Upper lobe of left lung (tissue), 6 donors: ENCODE measurements at regions not wholly inside any gene's neighbourhood (a gene's known extent, or its start where the extent isn't known, plus 50 kb on each side); places are given as distances from the start of the nearest gene placed in this dataset.
A peak's percentile ranks its signal among the peaks of the same experiment; 100 is the strongest.

ENCODE experiments used
- ATAC-seq, 2 donors: fragments of 200-7000 bp; cut with Tn5 transposase; one replicate each; pipeline ENCODE4 v1.9.1; 2022; ENCODE audit warnings: mild to moderate bottlenecking in 2 of 2, moderate library complexity in 2 of 2; ENCODE audit not compliant: low FRiP score in 2 of 2
- DNase-seq, 2 donors: peaks; one replicate each; pipeline ENCODE4 v3.0.0-alpha.2; 2019 to 2020
- H3K27ac ChIP-seq, 4 donors: fragments of 200-600 bp; sonication (generic); one replicate each; pipeline ENCODE4 v1.5.1; 2016 to 2019
- H3K27me3 ChIP-seq, 4 donors: fragments of 200-600 bp; sonication (generic); one replicate each; pipeline ENCODE4 v1.5.1; 2017 to 2019
- H3K36me3 ChIP-seq, 4 donors: fragments of 200-600 bp; sonication (generic); one replicate each; pipeline ENCODE4 v1.5.1; 2016 to 2019
- H3K4me1 ChIP-seq, 4 donors: fragments of 200-600 bp; sonication (generic); one replicate each; pipeline ENCODE4 v1.5.1; 2018 to 2019
- H3K4me3 ChIP-seq, 4 donors: fragments of 200-600 bp; sonication (generic); one replicate each; pipeline ENCODE4 v1.5.1; 2017 to 2019; ENCODE audit warnings: mild to moderate bottlenecking in 2 of 4, moderate library complexity in 1 of 4
- H3K9me3 ChIP-seq, 4 donors: fragments of 200-600 bp; sonication (generic); one replicate each; pipeline ENCODE4 v1.5.1; 2018 to 2019
- CTCF ChIP-seq, 6 experiments: fragments of 450-650 bp in 4 of 6; fragments of 200-600 bp in 2 of 6; sonication (generic) in 2 of 6; IDR thresholded peaks; one replicate each; pipeline ENCODE4 v1.5.1; 2016 to 2019; ENCODE audit warnings: antibody characterized with exemption in 6 of 6
- EP300 ChIP-seq, 4 donors: sonication (generic); formaldehyde crosslinking; IDR thresholded peaks; one replicate each; pipeline ENCODE4 v1.5.1; 2017; ENCODE audit warnings: antibody characterized with exemption in 4 of 4, control low read depth in 2 of 4
- POLR2A ChIP-seq, 4 donors: fragments of 450-650 bp; IDR thresholded peaks; one replicate each; pipeline ENCODE4 v1.5.1; 2016 to 2017; ENCODE audit warnings: antibody characterized with exemption in 4 of 4, mild to moderate bottlenecking in 2 of 4
- POLR2AphosphoS5 ChIP-seq, 2 donors: sonication (generic); formaldehyde crosslinking; IDR thresholded peaks; one replicate each; pipeline ENCODE4 v1.5.1; 2017; ENCODE audit warnings: antibody characterized with exemption in 2 of 2
- WGBS, 2 donors: methylation state at CpG; one replicate each; pipeline ENCODE4 v1.1.5; 2017 to 2018; 5-methylcytosine and 5-hydroxymethylcytosine counted together
- donor health status: DM: no; HTN: no; CAD: no; lungs with moderate emphysema.
- donor health status: DM: no; HTN: yes; CAD: no; lungs with severe emphysema.

DNA sequence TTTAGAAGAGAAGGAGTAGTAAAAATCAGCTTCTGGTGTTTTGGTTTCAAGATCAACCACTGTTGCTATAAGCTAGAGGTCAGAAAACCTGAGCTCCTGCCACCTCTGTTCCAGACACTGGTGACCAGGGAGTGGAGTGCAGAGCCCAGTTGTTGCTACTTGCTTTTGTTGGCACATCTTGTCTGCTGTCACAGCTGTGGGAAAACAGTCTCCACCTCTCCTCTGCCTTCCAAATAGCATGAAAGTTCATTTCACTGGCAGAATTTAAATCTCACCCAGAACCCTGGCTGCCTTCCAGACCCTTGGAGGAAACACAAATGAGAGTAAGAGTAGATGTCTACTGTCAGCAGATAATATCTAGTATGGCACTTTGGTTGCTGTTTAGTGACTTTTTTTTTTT is 297.5 kb upstream of the KLF3 start:
- Histone ChIP-seq H3K27me3 (no peaks in the 10 kb centered on the region), H3K9me3 (no peaks in the 10 kb centered on the region), H3K27ac (no peak overlapping the region), H3K36me3 (no peaks in the 10 kb centered on the region), H3K4me3 (no peak overlapping the region), H3K4me1 (peaks cover 0 to 25% (median 8%) of the 10 kb centered on the region in 4 donors)
- no peak for TF ChIP-seq EP300 (IDR thresholded peaks at IDR 0.05)
- TF ChIP-seq CTCF (IDR thresholded peaks at IDR 0.05): no peak
- no peak for TF ChIP-seq POLR2A (IDR thresholded peaks at IDR 0.05)
- no peak for TF ChIP-seq POLR2AphosphoS5 (IDR thresholded peaks at IDR 0.05)
- ATAC-seq: no peak
- DNase-seq: no peak

DNA sequence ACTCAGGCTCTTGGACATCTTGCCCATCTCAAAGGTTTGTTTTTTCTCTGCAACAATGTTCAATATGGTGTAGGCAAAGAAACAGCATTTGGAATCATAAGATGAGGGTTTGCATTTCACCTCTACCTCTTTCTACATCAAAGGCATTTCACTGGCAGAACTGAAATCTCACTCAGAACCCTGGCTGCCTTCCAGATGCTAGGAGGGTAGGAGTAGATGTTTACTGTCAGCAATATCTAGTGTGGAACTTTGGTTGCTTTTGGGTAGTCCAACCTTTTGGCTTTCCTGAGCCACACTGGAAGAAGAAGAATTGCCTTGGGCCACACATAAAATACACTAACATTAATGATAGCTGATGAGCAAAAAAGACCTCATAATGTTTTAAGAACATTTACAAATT is 297.0 kb upstream of the KLF3 start:
- Histone ChIP-seq H3K4me1 (peaks cover 0 to 27% (median 8%) of the 10 kb centered on the region in 4 donors), H3K27ac (no peak overlapping the region), H3K4me3 (no peak overlapping the region), H3K36me3 (no peaks in the 10 kb centered on the region), H3K9me3 (no peaks in the 10 kb centered on the region), H3K27me3 (no peaks in the 10 kb centered on the region)
- DNase-seq (no peak), ATAC-seq (no peak)
- TF ChIP-seq EP300 (IDR thresholded peaks at IDR 0.05) (no peak), POLR2AphosphoS5 (IDR thresholded peaks at IDR 0.05) (no peak)

- ATAC-seq: peak in 1 of 2 donors; percentile 67
Observed at GRCh38 chr4:38367642-38368174, 296.3 kb upstream of the KLF3 start.

DNA sequence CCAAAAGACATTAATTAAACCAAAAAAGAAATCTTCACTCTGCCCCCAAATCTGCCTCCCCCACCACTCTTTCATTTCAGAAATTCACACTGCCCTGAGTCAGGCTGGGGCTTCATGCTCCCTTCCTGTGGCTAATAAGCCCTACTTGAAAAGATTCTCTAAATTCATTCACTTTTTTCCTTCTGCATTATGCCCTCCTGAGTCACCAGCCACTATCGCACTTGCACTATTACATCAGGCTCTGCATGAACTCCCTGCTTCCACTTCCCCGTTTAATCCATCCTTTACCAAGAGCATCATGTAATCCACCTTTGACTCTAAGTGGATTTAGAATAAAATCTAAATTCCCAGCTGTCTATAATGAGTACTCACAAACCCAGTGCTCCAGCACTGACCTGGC is 295.4 kb upstream of the KLF3 start:
- Histone ChIP-seq H3K9me3 (no peaks in the 10 kb centered on the region), H3K27ac (no peak overlapping the region), H3K36me3 (no peaks in the 10 kb centered on the region), H3K27me3 (no peaks in the 10 kb centered on the region), H3K4me1 (peaks cover 0 to 35% (median 13%) of the 10 kb centered on the region in 4 donors), H3K4me3 (no peak overlapping the region)
- ATAC-seq: peak in 1 of 2 donors; percentile 29
- no peak for DNase-seq
- TF ChIP-seq POLR2A (IDR thresholded peaks at IDR 0.05): no peak
- TF ChIP-seq EP300 (IDR thresholded peaks at IDR 0.05): no peak
- TF ChIP-seq POLR2AphosphoS5 (IDR thresholded peaks at IDR 0.05): no peak
- no peak for TF ChIP-seq CTCF (IDR thresholded peaks at IDR 0.05)
- WGBS, 2 donors: 63 to 87% methylated on average over 2 of the region's 2 CpGs

More at GRCh38 chr4:38367642-38368174, 296.3 kb upstream of the KLF3 start:
- H3K9me3 ChIP-seq: no peaks in the 10 kb centered on the region
- no peak overlapping the region for H3K27ac ChIP-seq
- H3K4me3 ChIP-seq: no peak overlapping the region
- no peak for TF ChIP-seq CTCF (IDR thresholded peaks at IDR 0.05)
- TF ChIP-seq EP300 (IDR thresholded peaks at IDR 0.05): no peak
- TF ChIP-seq POLR2A (IDR thresholded peaks at IDR 0.05): no peak
- H3K27me3 ChIP-seq: no peaks in the 10 kb centered on the region
- peaks cover 0 to 31% (median 8%) of the 10 kb centered on the region in 4 donors for H3K4me1 ChIP-seq
- no peaks in the 10 kb centered on the region for H3K36me3 ChIP-seq
- WGBS, 2 donors: 75 to 78% methylated on average over 4 of the region's 4 CpGs
- DNase-seq: no peak

GRCh38 chr4:38371391-38371851 is 292.6 kb upstream of the KLF3 start:
- TF ChIP-seq POLR2AphosphoS5 (IDR thresholded peaks at IDR 0.05) (peak in 1 of 2 donors; percentile 22), POLR2A (IDR thresholded peaks at IDR 0.05) (no peak)
- no peak overlapping the region for H3K4me3 ChIP-seq
- H3K36me3 ChIP-seq: no peaks in the 10 kb centered on the region
- ATAC-seq (peak; percentile 13 to 28), DNase-seq (no peak)
- peaks cover 0 to 19% (median 7%) of the 10 kb centered on the region in 4 donors for H3K4me1 ChIP-seq
- peak overlapping the region in 1 of 4 donors; percentile 66 for H3K27ac ChIP-seq
- no peaks in the 10 kb centered on the region for H3K9me3 ChIP-seq
- no peaks in the 10 kb centered on the region for H3K27me3 ChIP-seq

DNA sequence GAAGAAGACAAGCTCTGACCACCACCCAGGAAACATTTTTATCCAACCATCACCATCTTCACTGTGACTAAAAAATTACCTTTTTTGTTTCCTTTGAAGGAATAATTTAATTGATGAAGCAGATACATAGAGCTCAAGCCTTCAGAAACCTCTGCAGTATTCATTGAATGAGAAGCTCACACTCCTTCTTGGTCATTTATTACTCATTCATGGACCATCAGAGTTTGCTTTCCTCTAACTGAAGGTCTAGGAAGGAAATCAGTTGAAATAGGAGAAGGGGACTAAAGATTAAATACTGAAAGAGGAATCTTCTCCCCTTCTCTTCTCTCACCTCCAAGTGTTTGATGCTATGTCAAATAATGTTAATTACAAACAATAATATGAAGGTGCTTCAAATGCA is 290.6 kb upstream of the KLF3 start:
- H3K27me3 ChIP-seq: no peaks in the 10 kb centered on the region
- ATAC-seq (no peak), DNase-seq (no peak)
- no peaks in the 10 kb centered on the region for H3K36me3 ChIP-seq
- peak overlapping the region in 1 of 4 donors; percentile 65 for H3K27ac ChIP-seq
- TF ChIP-seq CTCF (IDR thresholded peaks at IDR 0.05) (no peak), POLR2AphosphoS5 (IDR thresholded peaks at IDR 0.05) (no peak), POLR2A (IDR thresholded peaks at IDR 0.05) (no peak), EP300 (IDR thresholded peaks at IDR 0.05) (no peak)
- H3K4me3 ChIP-seq: no peak overlapping the region
- peaks cover 0 to 16% (median 7%) of the 10 kb centered on the region in 4 donors for H3K4me1 ChIP-seq
- H3K9me3 ChIP-seq: no peaks in the 10 kb centered on the region
